22Rv1 (cell line): ENCODE measurements at regions not wholly inside any gene's neighbourhood (a gene's known extent, or its start where the extent isn't known, plus 50 kb on each side); places are given as distances from the start of the nearest gene placed in this dataset.

Experiments used
- CTCF ChIP-seq: fragments of 450-650 bp; IDR thresholded peaks from 2 replicates; pipeline ENCODE4 v1.5.1; 2017; ENCODE audit warnings: mild to moderate bottlenecking
- ZFX ChIP-seq: fragments of 450-650 bp; IDR thresholded peaks from 2 replicates; pipeline ENCODE4 v1.6.1; 2017; ENCODE audit warnings: antibody characterized with exemption, borderline replicate concordance

- TF ChIP-seq CTCF, result no peak
- no peak for TF ChIP-seq ZFX
Measured at GRCh38 chr10:8911032-8911431, 856.5 kb downstream of the GATA3 start.
